H9 (cell line): ENCODE measurements at regions not wholly inside any gene's neighbourhood (a gene's known extent, or its start where the extent isn't known, plus 50 kb on each side); places are given as distances from the start of the nearest gene placed in this dataset.

Experiments used
- DNase-seq: peaks from one replicate; pipeline ENCODE4 v3.0.0-alpha.2; 2017
- H2AFZ ChIP-seq: one replicate; pipeline ENCODE4 v1.6.1; 2013; ENCODE audit warnings: mild to moderate bottlenecking, low read length, control low read depth, moderate library complexity
- H2AK5ac ChIP-seq: 2 replicates; pipeline ENCODE4 v1.6.1; 2013; ENCODE audit warnings: low read length, control low read depth, mixed read lengths; ENCODE audit not compliant: insufficient read length
- H2BK120ac ChIP-seq: one replicate; pipeline ENCODE4 v1.6.1; 2013; ENCODE audit warnings: low read depth, mild to moderate bottlenecking, low read length, control low read depth, inconsistent platforms; ENCODE audit not compliant: poor library complexity, severe bottlenecking
- H2BK12ac ChIP-seq: 2 replicates; pipeline ENCODE4 v1.6.1; 2013; ENCODE audit warnings: low read length, control low read depth, mixed read lengths, low read depth; ENCODE audit not compliant: insufficient read length
- H2BK15ac ChIP-seq: 2 replicates; pipeline ENCODE4 v1.6.1; 2013; ENCODE audit warnings: low read depth, low read length, control low read depth
- H2BK20ac ChIP-seq: one replicate; pipeline ENCODE4 v1.6.1; 2013; ENCODE audit warnings: low read depth, mild to moderate bottlenecking, low read length, control low read depth, inconsistent platforms; ENCODE audit not compliant: poor library complexity, severe bottlenecking
- H2BK5ac ChIP-seq: 2 replicates; pipeline ENCODE4 v1.6.1; 2013; ENCODE audit warnings: low read length, control low read depth, mixed read lengths; ENCODE audit not compliant: insufficient read length
- H3K14ac ChIP-seq: 2 replicates; pipeline ENCODE4 v1.6.1; 2013; ENCODE audit warnings: low read length, control low read depth; ENCODE audit not compliant: insufficient read depth
- H3K18ac ChIP-seq: 2 replicates; pipeline ENCODE4 v1.6.1; 2013; ENCODE audit warnings: low read depth, mild to moderate bottlenecking, mixed read lengths, low read length, control low read depth; ENCODE audit not compliant: insufficient read length
- H3K23ac ChIP-seq: 2 replicates; pipeline ENCODE4 v1.6.1; 2013; ENCODE audit warnings: low read length, control low read depth, mixed read lengths, low read depth; ENCODE audit not compliant: insufficient read length
- H3K23me2 ChIP-seq: 2 replicates; pipeline ENCODE4 v1.6.1; 2013; ENCODE audit warnings: low read depth, mild to moderate bottlenecking, mixed read lengths, low read length, control low read depth; ENCODE audit not compliant: insufficient read length, poor library complexity, severe bottlenecking
- H3K27ac ChIP-seq: 2 replicates; pipeline ENCODE4 v1.5.1; 2013; ENCODE audit warnings: low read length, control low read depth, mixed read lengths, low read depth; ENCODE audit not compliant: insufficient read length
- H3K27me3 ChIP-seq: 2 replicates; pipeline ENCODE4 v1.6.1; 2013; ENCODE audit warnings: low read length, control low read depth, inconsistent platforms; ENCODE audit not compliant: insufficient read depth
- H3K4ac ChIP-seq: 2 replicates; pipeline ENCODE4 v1.6.1; 2013; ENCODE audit warnings: low read depth, mild to moderate bottlenecking, control low read depth, inconsistent platforms, low read length, moderate library complexity
- H3K4me1 ChIP-seq: 2 replicates; pipeline ENCODE4 v1.6.1; 2013; ENCODE audit warnings: low read length, control low read depth, inconsistent platforms; ENCODE audit not compliant: insufficient read depth
- H3K4me2 ChIP-seq: 2 replicates; pipeline ENCODE4 v1.6.1; 2013; ENCODE audit warnings: low read length, control low read depth, mixed read lengths; ENCODE audit not compliant: insufficient read length, insufficient read depth
- H3K56ac ChIP-seq: 2 replicates; pipeline ENCODE4 v1.6.1; 2013; ENCODE audit warnings: low read depth, mild to moderate bottlenecking, mixed read lengths, low read length, control low read depth; ENCODE audit not compliant: insufficient read length
- H3K79me1 ChIP-seq: 2 replicates; pipeline ENCODE4 v1.6.1; 2013; ENCODE audit warnings: low read depth, mild to moderate bottlenecking, moderate library complexity, low read length, control low read depth, inconsistent platforms; ENCODE audit not compliant: insufficient read depth, poor library complexity, severe bottlenecking
- H3K79me2 ChIP-seq: 2 replicates; pipeline ENCODE4 v1.6.1; 2013; ENCODE audit warnings: low read length, control low read depth, inconsistent platforms; ENCODE audit not compliant: insufficient read depth
- H3K9ac ChIP-seq: 2 replicates; pipeline ENCODE4 v1.6.1; 2013; ENCODE audit warnings: low read length, control low read depth, mixed read lengths; ENCODE audit not compliant: insufficient read length; ENCODE audit errors: extremely low read depth
- H3K9me3 ChIP-seq: one replicate; pipeline ENCODE4 v1.6.1; 2013; ENCODE audit warnings: low read depth, low read length, inconsistent platforms; ENCODE audit not compliant: control insufficient read depth
- H3T11ph ChIP-seq: one replicate; pipeline ENCODE4 v1.6.1; 2013; ENCODE audit warnings: mild to moderate bottlenecking, low read length, control low read depth, inconsistent platforms
- H4K20me1 ChIP-seq: one replicate; pipeline ENCODE4 v1.6.1; 2013; ENCODE audit not compliant: control insufficient read depth, insufficient read length, insufficient read depth
- H4K5ac ChIP-seq: 2 replicates; pipeline ENCODE4 v1.6.1; 2013; ENCODE audit warnings: low read depth, mild to moderate bottlenecking, mixed read lengths, low read length, control low read depth; ENCODE audit not compliant: insufficient read length
- H4K8ac ChIP-seq: replicated peaks from 2 replicates; pipeline ENCODE4 v1.6.1; 2013; ENCODE audit warnings: low read length, control low read depth, mixed read lengths, low read depth; ENCODE audit not compliant: insufficient read length
- H4K91ac ChIP-seq: 2 replicates; pipeline ENCODE4 v1.6.1; 2013; ENCODE audit warnings: low read depth, mild to moderate bottlenecking, moderate library complexity, mixed read lengths, low read length, control low read depth; ENCODE audit not compliant: insufficient read length
- H3K27ac Mint-ChIP-seq, 3 experiments: 2 replicates in 2 of 3; 3 replicates in 1 of 3; pipeline ENCODE4 v1.8.0; 2020 to 2021; ENCODE audit warnings: mixed read lengths in 3 of 3, mild to moderate bottlenecking in 1 of 3, moderate library complexity in 1 of 3
- H3K27me3 Mint-ChIP-seq: 2 replicates; pipeline ENCODE4 v1.8.0; 2021; ENCODE audit warnings: low read depth, mild to moderate bottlenecking, moderate library complexity, mixed read lengths
- H3K36me3 Mint-ChIP-seq, 3 experiments: 2 replicates in 2 of 3; 3 replicates in 1 of 3; pipeline ENCODE4 v1.8.0; 2020 to 2021; ENCODE audit warnings: low read depth in 3 of 3, mixed read lengths in 3 of 3; ENCODE audit not compliant: insufficient read depth in 1 of 3
- H3K4me1 Mint-ChIP-seq, 2 experiments: 2 replicates each; pipeline ENCODE4 v1.8.0; 2020; ENCODE audit warnings: mixed read lengths in 2 of 2
- H3K4me3 Mint-ChIP-seq, 2 experiments: 2 replicates in 1 of 2; 3 replicates in 1 of 2; pipeline ENCODE4 v1.8.0; 2020 to 2021; ENCODE audit warnings: mild to moderate bottlenecking in 2 of 2, mixed read lengths in 2 of 2, moderate library complexity in 1 of 2
- H3K9me3 Mint-ChIP-seq, 2 experiments: 2 replicates in 1 of 2; 3 replicates in 1 of 2; pipeline ENCODE4 v1.8.0; 2020; ENCODE audit warnings: mild to moderate bottlenecking in 2 of 2, mixed read lengths in 2 of 2, moderate library complexity in 1 of 2
- CTCF ChIP-seq: fragments of 200-600 bp; sonication (generic); conservative IDR thresholded peaks from 3 replicates; pipeline ENCODE4 v1.8.0; 2021; ENCODE audit warnings: antibody characterized with exemption, mild to moderate bottlenecking
- WGBS: extraction: QIAGEN DNeasy Blood & Tissue Kit; methylation state at CpG from one replicate; pipeline ENCODE4 v1.1.7; 2013; ENCODE audit warnings: missing lambda C conversion rate, low lambda C conversion rate, mixed read lengths; ENCODE audit not compliant: insufficient read length; ENCODE audit errors: extremely low coverage; 5-methylcytosine and 5-hydroxymethylcytosine counted together

DNA sequence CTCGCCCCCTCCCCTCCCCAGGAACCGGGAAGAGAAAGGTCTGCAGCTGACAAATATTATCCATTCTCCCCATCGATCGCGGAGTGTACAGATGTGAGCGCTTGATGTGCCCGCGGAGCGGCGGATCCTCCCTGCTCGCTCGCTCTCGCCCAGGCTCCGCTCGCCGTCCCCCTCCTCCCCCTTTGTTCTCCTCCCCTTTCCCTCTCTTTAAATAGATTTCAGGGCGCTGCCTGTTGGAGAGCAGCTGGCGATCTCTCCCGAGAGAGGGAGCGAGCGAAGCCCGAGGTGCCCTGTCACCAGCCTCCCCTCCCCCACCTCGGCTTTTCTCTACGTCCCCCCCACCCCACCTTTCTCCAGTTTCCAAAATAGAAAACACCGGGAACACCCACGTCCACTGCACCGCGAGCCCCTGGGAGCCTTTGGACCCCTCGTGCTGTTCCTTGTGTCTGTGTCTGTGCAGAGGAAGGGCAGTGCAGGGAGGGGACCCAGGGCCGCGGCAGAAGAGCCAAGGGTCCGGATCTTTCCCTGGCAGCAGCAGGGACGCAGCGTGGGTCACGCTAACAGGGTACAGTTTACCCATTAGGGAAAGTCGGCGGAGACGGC is 56.6 kb upstream of the BCOR start:
- Histone ChIP-seq H2AFZ (no peak overlapping the region), H3K79me2 (no peaks in the 10 kb centered on the region; the same call in 1 of the 2 replicates), H3K9ac (peak overlapping the region; percentile 15), H4K20me1 (peaks cover 5% of the 10 kb centered on the region), H2BK20ac (no peak overlapping the region), H3T11ph (no peak overlapping the region), H3K14ac (peak overlapping the region; percentile 69; the same call in 1 of the 2 replicates), H2BK15ac (no peak overlapping the region), H3K9me3 (no peaks in the 10 kb centered on the region), H2BK120ac (no peak overlapping the region), H3K23ac (no peak overlapping the region), H3K23me2 (peaks cover 45% of the 10 kb centered on the region), H3K4ac (no peak overlapping the region), H2BK5ac (no peak overlapping the region), H4K5ac (no peak overlapping the region), H2AK5ac (no peak overlapping the region), H3K18ac (no peak overlapping the region), H3K4me2 (peak overlapping the region; percentile 86), H2BK12ac (no peak overlapping the region), H4K8ac (no peak overlapping the region), H3K4me1 (peaks cover 5% of the 10 kb centered on the region; the same call in 1 of the 2 replicates), H3K27ac (no peak overlapping the region), H3K27me3 (peaks cover 40% of the 10 kb centered on the region; the same call in 1 of the 2 replicates), H3K56ac (no peak overlapping the region), H4K91ac (no peak overlapping the region), H3K79me1 (no peaks in the 10 kb centered on the region)
- Mint-ChIP-seq H3K27ac (no peak overlapping the region; a peak in 2 of 7 replicates), H3K4me3 (peak overlapping the region; percentile 67 to 84), H3K4me1 (peaks cover 30 to 33% of the 10 kb centered on the region in 2 experiments), H3K36me3 (peaks cover 0 to 4% (median 2%) of the 10 kb centered on the region in 3 experiments; a peak in 3 of 7 replicates), H3K27me3 (peaks cover 55% of the 10 kb centered on the region), H3K9me3 (peaks cover 43 to 45% of the 10 kb centered on the region in 2 experiments)
- WGBS, result no CpG with 5 or more reads among the region's 38 CpGs
- no peak for TF ChIP-seq CTCF
- DNase-seq, result peak; percentile 71
